Superior temporal gyrus (tissue), 1 donor: ENCODE measurements at regions not wholly inside any gene's neighbourhood (a gene's known extent, or its start where the extent isn't known, plus 50 kb on each side); places are given as distances from the start of the nearest gene placed in this dataset.
"Not testable (repeated sequence)": the region's sequence is repeated elsewhere in the genome, so short reads cannot be mapped to it uniquely, and the experiment has no call there.

ENCODE experiments used
- DNase-seq: peaks from one replicate; pipeline ENCODE4 v3.0.0-alpha.2; 2016; ENCODE audit errors: extremely low spot score

- DNase-seq: not testable (repeated sequence)
Observed at GRCh38 chr7:109905368-109906065, 1185.4 kb upstream of the LRRN3 start.

- DNase-seq: no peak
Observed at GRCh38 chr7:109915670-109916069, 1175.3 kb upstream of the LRRN3 start.

- DNase-seq: no peak
Observed at GRCh38 chr7:109926738-109927137, 1164.2 kb upstream of the LRRN3 start.

- DNase-seq: no peak
Observed at GRCh38 chr7:109930049-109930448, 1160.9 kb upstream of the LRRN3 start.

- no peak for DNase-seq
Observed at GRCh38 chr7:109939207-109939606, 1151.7 kb upstream of the LRRN3 start.

GRCh38 chr7:109945820-109946518 is 1145.0 kb upstream of the LRRN3 start:
- DNase-seq: no peak

- no peak for DNase-seq
Observed at GRCh38 chr7:109950256-109950655, 1140.7 kb upstream of the LRRN3 start.

- no peak for DNase-seq
Observed at GRCh38 chr7:109950821-109951564, 1139.9 kb upstream of the LRRN3 start.

GRCh38 chr7:109951565-109951928 is 1139.4 kb upstream of the LRRN3 start:
- DNase-seq: no peak

- DNase-seq: no peak
Observed at GRCh38 chr7:109955986-109956385, 1134.9 kb upstream of the LRRN3 start.

- no peak for DNase-seq
Observed at GRCh38 chr7:109956916-109957315, 1134.0 kb upstream of the LRRN3 start.

- no peak for DNase-seq
Observed at GRCh38 chr7:109963741-109964140, 1127.2 kb upstream of the LRRN3 start.

GRCh38 chr7:109964780-109965179 is 1126.1 kb upstream of the LRRN3 start:
- DNase-seq: no peak

GRCh38 chr7:109967406-109967805 is 1123.5 kb upstream of the LRRN3 start:
- DNase-seq: no peak

GRCh38 chr7:109983618-109984017 is 1107.3 kb upstream of the LRRN3 start:
- no peak for DNase-seq

GRCh38 chr7:109984729-109985128 is 1106.2 kb upstream of the LRRN3 start:
- DNase-seq: no peak

GRCh38 chr7:109986701-109987100 is 1104.2 kb upstream of the LRRN3 start:
- no peak for DNase-seq

GRCh38 chr7:109996411-109996810 is 1094.5 kb upstream of the LRRN3 start:
- DNase-seq: no peak

- no peak for DNase-seq
Observed at GRCh38 chr7:109996927-109997326, 1094.0 kb upstream of the LRRN3 start.

- DNase-seq: no peak
Observed at GRCh38 chr7:109997837-109998236, 1093.1 kb upstream of the LRRN3 start.

- no peak for DNase-seq
Observed at GRCh38 chr7:110001254-110001938, 1089.5 kb upstream of the LRRN3 start.

GRCh38 chr7:110003827-110004226 is 1087.1 kb upstream of the LRRN3 start:
- DNase-seq: no peak
